Trophoblast cell (in vitro differentiated cells and primary cell): ENCODE measurements at regions not wholly inside any gene's neighbourhood (a gene's known extent, or its start where the extent isn't known, plus 50 kb on each side); places are given as distances from the start of the nearest gene placed in this dataset.
"Not testable (repeated sequence)": the region's sequence is repeated elsewhere in the genome, so short reads cannot be mapped to it uniquely, and the experiment has no call there.

Source experiments
- DNase-seq, 2 donors: peaks; one replicate each; pipeline ENCODE4 v3.0.0-alpha.2; 2016
- H2AFZ ChIP-seq: 2 replicates; pipeline ENCODE4 v1.6.1; 2013; ENCODE audit warnings: low read length, moderate library complexity, mild to moderate bottlenecking; ENCODE audit not compliant: insufficient read depth, poor library complexity
- H2AK5ac ChIP-seq: 2 replicates; pipeline ENCODE4 v1.6.1; 2013; ENCODE audit warnings: mild to moderate bottlenecking, low read length
- H2BK120ac ChIP-seq: 2 replicates; pipeline ENCODE4 v1.6.1; 2013; ENCODE audit warnings: low read length, mild to moderate bottlenecking, moderate library complexity; ENCODE audit not compliant: insufficient read depth, poor library complexity
- H2BK12ac ChIP-seq: 2 replicates; pipeline ENCODE4 v1.6.1; 2013; ENCODE audit warnings: mild to moderate bottlenecking, low read length, moderate library complexity
- H2BK5ac ChIP-seq: 2 replicates; pipeline ENCODE4 v1.6.1; 2013; ENCODE audit warnings: low read length, low read depth, moderate library complexity, mild to moderate bottlenecking; ENCODE audit not compliant: poor library complexity
- H3K14ac ChIP-seq: 2 replicates; pipeline ENCODE4 v1.6.1; 2013; ENCODE audit warnings: mild to moderate bottlenecking, low read length
- H3K18ac ChIP-seq: 2 replicates; pipeline ENCODE4 v1.6.1; 2013; ENCODE audit warnings: mild to moderate bottlenecking, low read length
- H3K23ac ChIP-seq: 2 replicates; pipeline ENCODE4 v1.6.1; 2013; ENCODE audit warnings: low read length
- H3K27ac ChIP-seq: 2 replicates; pipeline ENCODE4 v1.5.1; 2013; ENCODE audit warnings: low read depth, mild to moderate bottlenecking, inconsistent platforms, low read length, moderate library complexity
- H3K27me3 ChIP-seq: 2 replicates; pipeline ENCODE4 v1.6.1; 2013; ENCODE audit warnings: inconsistent platforms, mild to moderate bottlenecking, low read length, moderate library complexity; ENCODE audit not compliant: insufficient read depth
- H3K36me3 ChIP-seq, 2 experiments: 1 replicate in 1 of 2; 2 replicates in 1 of 2; pipeline ENCODE4 v1.6.1; 2013; ENCODE audit warnings: low read length in 2 of 2, mild to moderate bottlenecking in 2 of 2, moderate library complexity in 1 of 2; ENCODE audit not compliant: insufficient read depth in 2 of 2, control insufficient read depth in 1 of 2
- H3K4ac ChIP-seq: 2 replicates; pipeline ENCODE4 v1.6.1; 2013; ENCODE audit warnings: low read depth, mild to moderate bottlenecking, low read length, moderate library complexity
- H3K4me1 ChIP-seq, 2 experiments: 1 replicate in 1 of 2; 2 replicates in 1 of 2; pipeline ENCODE4 v1.6.1; 2013; ENCODE audit warnings: low read length in 2 of 2, mild to moderate bottlenecking in 2 of 2, moderate library complexity in 1 of 2; ENCODE audit not compliant: insufficient read depth in 2 of 2, control insufficient read depth in 1 of 2
- H3K4me2 ChIP-seq: 2 replicates; pipeline ENCODE4 v1.6.1; 2013; ENCODE audit warnings: inconsistent platforms, mild to moderate bottlenecking, low read length, moderate library complexity
- H3K4me3 ChIP-seq: 2 replicates; pipeline ENCODE4 v1.5.1; 2013; ENCODE audit warnings: mild to moderate bottlenecking, low read depth, low read length, inconsistent platforms
- H3K79me1 ChIP-seq: one replicate; pipeline ENCODE4 v1.6.1; 2013; ENCODE audit warnings: low read length
- H3K79me2 ChIP-seq: 2 replicates; pipeline ENCODE4 v1.6.1; 2013; ENCODE audit warnings: low read length, mild to moderate bottlenecking; ENCODE audit not compliant: control insufficient read depth, insufficient read depth, poor library complexity
- H3K9ac ChIP-seq: 2 replicates; pipeline ENCODE4 v1.6.1; 2013; ENCODE audit warnings: mild to moderate bottlenecking, low read length
- H3K9me3 ChIP-seq: 2 replicates; pipeline ENCODE4 v1.6.1; 2013; ENCODE audit warnings: low read depth, mild to moderate bottlenecking, control low read depth, inconsistent platforms, low read length; ENCODE audit not compliant: insufficient read depth
- H4K12ac ChIP-seq: 2 replicates; pipeline ENCODE4 v1.6.1; 2013; ENCODE audit warnings: low read depth, mild to moderate bottlenecking, low read length, moderate library complexity
- H4K8ac ChIP-seq: 2 replicates; pipeline ENCODE4 v1.6.1; 2013; ENCODE audit warnings: low read depth, mild to moderate bottlenecking, low read length, moderate library complexity
- H4K91ac ChIP-seq: one replicate; pipeline ENCODE4 v1.6.1; 2013; ENCODE audit warnings: low read depth, mild to moderate bottlenecking, low read length, moderate library complexity
- WGBS: extraction: QIAGEN DNeasy Blood & Tissue Kit; methylation state at CpG from one replicate; pipeline ENCODE4 v1.1.7; 2013; ENCODE audit warnings: missing lambda C conversion rate; ENCODE audit not compliant: insufficient read length, insufficient coverage; ENCODE audit errors: extremely low coverage; 5-methylcytosine and 5-hydroxymethylcytosine counted together

GRCh38 chr16:88247583-88247966 lies 135.2 kb upstream of the ZNF469 start:
- H3K4me2 ChIP-seq, H3K4me1 ChIP-seq, H3K79me2 ChIP-seq, H2BK120ac ChIP-seq, H4K91ac ChIP-seq, H3K4ac ChIP-seq, H4K12ac ChIP-seq, H2BK5ac ChIP-seq, H3K36me3 ChIP-seq, DNase-seq, H2AFZ ChIP-seq, H3K27ac ChIP-seq, H3K9ac ChIP-seq, H3K27me3 ChIP-seq, H3K9me3 ChIP-seq, H3K79me1 ChIP-seq, H2BK12ac ChIP-seq, H4K8ac ChIP-seq, H3K14ac ChIP-seq, H3K4me3 ChIP-seq, H3K23ac ChIP-seq, H3K18ac ChIP-seq, H2AK5ac ChIP-seq: not testable (repeated sequence)
- WGBS: 100% methylated on average over 2 of the region's 5 CpGs

- H3K4ac ChIP-seq, H3K4me2 ChIP-seq, H3K18ac ChIP-seq, H2BK12ac ChIP-seq, H4K8ac ChIP-seq, H3K27me3 ChIP-seq, H3K79me2 ChIP-seq, H4K12ac ChIP-seq, DNase-seq, H3K9me3 ChIP-seq, H2BK5ac ChIP-seq, H3K36me3 ChIP-seq, H3K9ac ChIP-seq, H3K79me1 ChIP-seq, H4K91ac ChIP-seq, H3K4me1 ChIP-seq, H3K23ac ChIP-seq, H3K14ac ChIP-seq, H2BK120ac ChIP-seq, H3K27ac ChIP-seq, H2AK5ac ChIP-seq, H3K4me3 ChIP-seq, H2AFZ ChIP-seq: not testable (repeated sequence)
- no CpG with 5 or more reads among the region's 9 CpGs for WGBS
Observed at GRCh38 chr16:88248761-88249160, 134.0 kb upstream of the ZNF469 start.

- H3K9me3 ChIP-seq, H3K23ac ChIP-seq, H4K91ac ChIP-seq, H2AK5ac ChIP-seq, H3K36me3 ChIP-seq, H3K4ac ChIP-seq, H2BK120ac ChIP-seq, H3K4me2 ChIP-seq, H2BK5ac ChIP-seq, H3K27ac ChIP-seq, H3K4me1 ChIP-seq, H3K4me3 ChIP-seq, H3K27me3 ChIP-seq, H2AFZ ChIP-seq, H3K79me2 ChIP-seq, H3K79me1 ChIP-seq, H4K8ac ChIP-seq, H2BK12ac ChIP-seq, H3K14ac ChIP-seq, H3K18ac ChIP-seq, H4K12ac ChIP-seq, H3K9ac ChIP-seq, DNase-seq: not testable (repeated sequence)
- no CpG with 5 or more reads among the region's 5 CpGs for WGBS
Observed at GRCh38 chr16:88250381-88250780, 132.4 kb upstream of the ZNF469 start.

- H3K18ac ChIP-seq, H3K27ac ChIP-seq, H4K91ac ChIP-seq, H3K14ac ChIP-seq, DNase-seq, H3K36me3 ChIP-seq, H3K79me1 ChIP-seq, H3K4me3 ChIP-seq, H4K8ac ChIP-seq, H2AK5ac ChIP-seq, H3K23ac ChIP-seq, H2AFZ ChIP-seq, H4K12ac ChIP-seq, H3K9me3 ChIP-seq, H2BK12ac ChIP-seq, H3K4ac ChIP-seq, H3K4me2 ChIP-seq, H3K79me2 ChIP-seq, H3K9ac ChIP-seq, H2BK5ac ChIP-seq, H3K27me3 ChIP-seq, H3K4me1 ChIP-seq, H2BK120ac ChIP-seq: not testable (repeated sequence)
- WGBS: no CpG with 5 or more reads among the region's 7 CpGs
Observed at GRCh38 chr16:88252057-88252794, 130.5 kb upstream of the ZNF469 start.
